Heart right ventricle (tissue), 16 donors: ENCODE measurements at regions not wholly inside any gene's neighbourhood (a gene's known extent, or its start where the extent isn't known, plus 50 kb on each side); places are given as distances from the start of the nearest gene placed in this dataset.

Experiments
- ATAC-seq, 8 donors: fragments of 200-7000 bp; cut with Tn5 transposase; one replicate each; pipeline ENCODE4 v1.9.1; 2020; ENCODE audit warnings: mild to moderate bottlenecking in 8 of 8, moderate library complexity in 8 of 8, moderate number of reproducible peaks in 1 of 8
- DNase-seq, 2 donors: peaks; one replicate each; pipeline ENCODE4 v3.0.0-alpha.2; 2020
- H3K27ac ChIP-seq, 10 donors: fragments of 200-600 bp; sonication (generic) in 2 of 10; one replicate each; pipeline versions ENCODE4 v1.5.0 to v1.8.0; 2020 to 2022; ENCODE audit warnings: mild to moderate bottlenecking in 3 of 10
- H3K27me3 ChIP-seq, 7 donors: fragments of 200-600 bp; one replicate each; pipeline ENCODE4 v1.8.0; 2021 to 2022; ENCODE audit warnings: mild to moderate bottlenecking in 2 of 7
- H3K36me3 ChIP-seq, 9 donors: fragments of 200-600 bp; sonication (generic) in 1 of 9; one replicate each; pipeline versions ENCODE4 v1.5.0 to v1.8.0; 2020 to 2022; ENCODE audit warnings: mild to moderate bottlenecking in 2 of 9
- H3K4me1 ChIP-seq, 9 donors: fragments of 200-600 bp; sonication (generic) in 1 of 9; one replicate each; pipeline versions ENCODE4 v1.5.0 to v1.8.0; 2020 to 2022; ENCODE audit warnings: mild to moderate bottlenecking in 4 of 9
- H3K4me3 ChIP-seq, 10 donors: fragments of 200-600 bp; sonication (generic) in 2 of 10; one replicate each; pipeline versions ENCODE4 v1.5.0 to v1.8.0; 2020 to 2022; ENCODE audit warnings: mild to moderate bottlenecking in 7 of 10, moderate library complexity in 2 of 10
- H3K9me3 ChIP-seq, 11 donors: fragments of 200-600 bp in 10 of 11; sonication (generic) in 2 of 11; one replicate each; pipeline versions ENCODE4 v1.5.0 to v1.8.0; 2013 to 2022; ENCODE audit warnings: mild to moderate bottlenecking in 2 of 11, control low read depth in 1 of 11, moderate library complexity in 1 of 11
- CTCF ChIP-seq, 9 donors: fragments of 200-600 bp; sonication (generic) in 2 of 9; IDR thresholded peaks; one replicate each; pipeline versions ENCODE4 v1.5.0 to v1.8.0; 2021 to 2022; ENCODE audit warnings: antibody characterized with exemption in 9 of 9, mild to moderate bottlenecking in 5 of 9, moderate library complexity in 1 of 9
- WGBS, 2 donors: extraction: QIAGEN DNeasy Blood & Tissue Kit; methylation state at CpG; one replicate each; pipeline ENCODE4 v1.1.7; 2013; ENCODE audit warnings: inconsistent platforms in 1 of 2; 5-methylcytosine and 5-hydroxymethylcytosine counted together
- intact Hi-C, 10 donors: fragments of 100-400 bp; cut with DNase I; formaldehyde crosslinking; loops; one replicate each; pipeline versions ENCODE4 v1.11.1 to v1.14.2; 2022
- donor health status: Arrhythmogenic right ventricular cardiomyopathy.
- donor health status: ischemic (EF 13 %, LVEDD 7.1; RV severe dilation, severe dysfunction).
- donor health status: healthy with polysubstance abuse.
- donor health status: DM: no; HTN: yes; CAD: no.
- donor health status: DM: no; HTN: no; CAD: no.
- donor health status: ischemic (EF 25% LVEDD 6.9; RV normal size, moderate dysfunction).
- donor health status: ischemic (EF 25% LVEDD 5.7; RV mildly dilated, moderate dysfunction).
- donor health status: healthy.
- donor health status: DM: yes; HTN: yes; CAD: no.
- donor health status: Ischemic cardiomyopathy.
- donor health status: ischemic (EF 35%, LVEDD 5.7; RV mildly dilated, moderate dysfunction).
- donor health status: nonischemic (EF 11% LVEDD 7.7; RV severe dilation, severe dysfunction).
- donor health status: DM: yes; HTN: yes; CAD: no.
- donor health status: PGD.
- donor health status: ischemic (EF 29% LVEDD 5.4; RV normal size, mild dysfunction).
- donor health status: nonischemic (EF 23%, LVEDD 6.1; RV moderate dilation, normal function).

GRCh38 chr6:147137986-147138385 lies 66.2 kb upstream of the STXBP5 start:
- 77 to 88% methylated on average over 4 of the region's 4 CpGs for WGBS, 2 donors
- Histone ChIP-seq H3K27ac (no peak overlapping the region), H3K27me3 (no peaks in the 10 kb centered on the region), H3K4me3 (no peak overlapping the region), H3K9me3 (no peaks in the 10 kb centered on the region), H3K36me3 (no peaks in the 10 kb centered on the region), H3K4me1 (peaks cover 0 to 6% (median 0%) of the 10 kb centered on the region in 9 donors)
- DNase-seq (no peak), ATAC-seq (no peak)
- TF ChIP-seq CTCF (IDR thresholded peaks at IDR 0.05): no peak
- intact Hi-C loops: no loop called here

GRCh38 chr6:147138835-147139234 lies 65.4 kb upstream of the STXBP5 start:
- DNase-seq: no peak
- no peak for ATAC-seq
- no peak overlapping the region for H3K27ac ChIP-seq
- no peaks in the 10 kb centered on the region for H3K9me3 ChIP-seq
- WGBS, 2 donors: 75 to 84% methylated on average over 3 of the region's 3 CpGs
- H3K4me1 ChIP-seq: peaks cover 0 to 6% (median 0%) of the 10 kb centered on the region in 9 donors
- H3K36me3 ChIP-seq: no peaks in the 10 kb centered on the region
- no peak for TF ChIP-seq CTCF (IDR thresholded peaks at IDR 0.05)
- H3K27me3 ChIP-seq: no peaks in the 10 kb centered on the region
- H3K4me3 ChIP-seq: no peak overlapping the region
- intact Hi-C loops: no loop called here

- Histone ChIP-seq H3K9me3 (no peaks in the 10 kb centered on the region), H3K4me3 (no peak overlapping the region), H3K36me3 (no peaks in the 10 kb centered on the region), H3K27me3 (no peaks in the 10 kb centered on the region), H3K4me1 (no peaks in the 10 kb centered on the region), H3K27ac (no peak overlapping the region)
- intact Hi-C loops: no loop called here
- no peak for TF ChIP-seq CTCF (IDR thresholded peaks at IDR 0.05)
- WGBS, 2 donors: 95 to 100% methylated on average over 1 of the region's 1 CpG
- ATAC-seq (no peak), DNase-seq (no peak)
Measured at GRCh38 chr6:147141711-147142308, 62.4 kb upstream of the STXBP5 start.

GRCh38 chr6:147142684-147143245 lies 61.5 kb upstream of the STXBP5 start:
- intact Hi-C loops: no loop called here
- H3K9me3 ChIP-seq: no peaks in the 10 kb centered on the region
- no peaks in the 10 kb centered on the region for H3K4me1 ChIP-seq
- H3K27me3 ChIP-seq: no peaks in the 10 kb centered on the region
- DNase-seq: no peak
- no peak overlapping the region for H3K27ac ChIP-seq
- ATAC-seq: no peak
- no peaks in the 10 kb centered on the region for H3K36me3 ChIP-seq
- TF ChIP-seq CTCF (IDR thresholded peaks at IDR 0.05): no peak
- H3K4me3 ChIP-seq: no peak overlapping the region
- 89 to 95% methylated on average over 3 of the region's 3 CpGs for WGBS, 2 donors
